NCI-H748 (cell line): ENCODE measurements at regions not wholly inside any gene's neighbourhood (a gene's known extent, or its start where the extent isn't known, plus 50 kb on each side); places are given as distances from the start of the nearest gene placed in this dataset.

Experiments used
- DNase-seq: peaks from one replicate; lab custom pipeline; 2025; ENCODE audit not compliant: unreplicated experiment; lab: John Stamatoyannopoulos, UW

DNA sequence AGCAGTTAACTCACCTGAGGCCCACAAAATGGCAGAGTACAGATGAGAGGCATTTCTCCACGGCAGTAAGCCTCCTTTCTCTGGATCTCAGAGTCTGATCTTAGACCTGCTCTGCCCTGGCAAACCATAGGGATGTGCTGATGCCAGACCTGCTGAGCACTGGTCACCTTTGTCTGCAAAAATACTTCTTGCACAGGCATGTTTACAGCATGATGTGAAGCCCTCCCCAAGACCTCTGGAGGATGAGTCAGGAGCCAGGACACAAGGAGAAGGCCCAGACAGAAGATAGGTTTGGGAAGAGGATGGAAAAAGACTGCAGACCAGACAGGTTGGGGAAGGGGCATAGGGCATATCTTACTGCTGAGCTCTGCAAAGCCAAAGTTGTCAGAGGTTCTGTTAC, 426.6 kb downstream of the PMP22 start:
- no peak for DNase-seq

GRCh38 chr17:14833201-14833785, 431.8 kb downstream of the PMP22 start:
- no peak for DNase-seq

GRCh38 chr17:14831491-14831890, 433.6 kb downstream of the PMP22 start:
- DNase-seq = no peak

GRCh38 chr17:14827396-14827919, 437.7 kb downstream of the PMP22 start:
- DNase-seq = no peak

DNA sequence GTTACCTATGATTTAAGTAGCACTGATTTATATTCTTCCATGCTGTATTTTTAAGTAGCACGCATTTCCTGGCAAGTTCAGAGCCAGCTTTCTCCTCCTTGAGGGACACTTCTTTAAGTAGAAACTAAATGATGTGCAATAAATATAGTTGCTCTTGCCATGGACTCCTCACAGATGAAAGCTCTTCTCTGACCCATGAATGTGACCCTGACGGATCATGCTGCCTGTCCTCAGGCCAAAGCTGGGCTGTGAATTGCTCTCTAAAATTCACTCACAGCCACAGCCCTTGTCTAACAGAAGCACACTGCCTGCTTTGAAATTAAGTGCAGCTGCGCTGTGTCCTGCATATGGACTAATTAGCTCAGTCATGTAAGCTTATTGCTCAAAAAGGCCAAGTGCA, 438.8 kb downstream of the PMP22 start:
- no peak for DNase-seq

DNA sequence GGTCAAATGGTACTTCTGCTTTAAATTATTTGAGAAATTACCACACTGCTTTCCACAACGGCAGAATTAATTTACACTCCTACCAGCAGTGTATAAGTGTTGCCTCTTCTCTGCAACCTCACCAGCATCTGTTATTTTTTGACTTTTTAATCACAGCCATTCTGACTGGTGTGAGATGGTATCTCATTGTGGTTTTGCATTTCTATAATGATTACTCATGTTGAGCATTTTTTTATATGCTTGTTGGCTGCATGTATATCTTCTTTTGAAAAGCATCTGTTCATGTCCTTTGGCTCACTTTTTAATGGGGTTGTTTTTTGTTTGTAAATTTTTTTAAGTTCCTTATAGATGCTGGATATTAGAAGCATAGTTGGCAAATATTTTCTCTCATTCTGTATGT, 446.7 kb downstream of the PMP22 start:
- DNase-seq = no peak

DNA sequence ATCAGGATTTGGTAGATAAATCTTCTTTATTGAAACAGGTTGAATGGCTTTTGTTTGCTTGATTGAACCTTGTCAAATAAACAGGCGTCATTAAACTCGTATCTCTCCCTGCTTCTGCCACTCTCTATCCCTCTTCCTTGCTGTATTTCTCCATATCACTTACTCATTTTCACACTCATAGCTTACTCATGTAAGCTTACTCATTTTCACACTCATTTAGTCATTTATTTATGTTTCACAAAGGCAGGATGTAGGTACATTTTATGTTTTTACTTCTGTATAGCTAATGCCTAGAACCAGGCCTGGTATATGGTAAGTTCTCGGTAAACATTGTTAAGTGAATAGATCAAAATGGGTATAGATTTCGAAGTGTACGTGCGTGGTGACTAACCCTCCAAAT, 450.0 kb downstream of the PMP22 start:
- no peak for DNase-seq

- peak; percentile 48 for DNase-seq
Measured at GRCh38 chr17:14813649-14814370, 451.3 kb downstream of the PMP22 start.

GRCh38 chr17:14808425-14808824, 456.7 kb downstream of the PMP22 start:
- DNase-seq = no peak

- no peak for DNase-seq
Measured at GRCh38 chr17:14805348-14805747, 459.8 kb downstream of the PMP22 start.

DNA sequence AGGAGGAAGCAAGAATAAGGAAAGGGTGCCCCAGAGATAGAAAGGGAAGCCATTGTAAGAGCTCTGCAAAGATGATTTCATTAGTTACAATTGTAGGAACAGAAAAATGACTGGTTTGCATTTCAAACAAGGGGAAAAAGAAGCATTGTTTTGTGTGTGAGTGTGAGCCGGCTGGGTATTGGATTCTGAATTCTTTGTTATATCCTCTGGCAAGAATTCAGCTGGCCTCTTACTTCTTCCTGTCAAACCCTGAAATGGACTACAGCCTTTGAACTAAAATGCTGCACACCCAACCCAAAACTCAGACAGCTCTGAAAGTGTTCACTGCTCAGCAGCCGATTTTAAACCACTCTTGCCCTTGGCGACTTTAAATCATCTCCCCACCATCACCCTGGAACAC, 461.3 kb downstream of the PMP22 start:
- no peak for DNase-seq

GRCh38 chr17:14797801-14798200, 467.3 kb downstream of the PMP22 start:
- DNase-seq = no peak

DNA sequence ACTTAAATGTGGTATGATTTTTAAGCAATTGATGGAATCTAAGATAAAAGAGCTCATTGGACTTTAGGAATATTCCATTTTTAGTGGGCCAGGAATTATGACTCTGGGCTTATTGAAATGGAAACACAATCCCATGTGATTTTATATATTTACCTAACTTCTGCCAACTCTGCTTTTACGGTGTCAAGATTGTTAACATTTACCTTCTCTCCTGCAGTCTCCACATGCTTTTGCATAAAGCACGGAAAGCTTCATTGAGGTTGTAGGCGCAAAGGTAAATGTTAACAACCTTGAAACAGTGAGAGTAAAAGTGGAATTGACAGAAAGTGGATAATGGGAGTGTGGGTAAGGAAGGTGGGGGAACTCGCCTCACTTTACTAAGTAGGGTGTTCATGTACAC, 468.1 kb downstream of the PMP22 start:
- DNase-seq = no peak

DNA sequence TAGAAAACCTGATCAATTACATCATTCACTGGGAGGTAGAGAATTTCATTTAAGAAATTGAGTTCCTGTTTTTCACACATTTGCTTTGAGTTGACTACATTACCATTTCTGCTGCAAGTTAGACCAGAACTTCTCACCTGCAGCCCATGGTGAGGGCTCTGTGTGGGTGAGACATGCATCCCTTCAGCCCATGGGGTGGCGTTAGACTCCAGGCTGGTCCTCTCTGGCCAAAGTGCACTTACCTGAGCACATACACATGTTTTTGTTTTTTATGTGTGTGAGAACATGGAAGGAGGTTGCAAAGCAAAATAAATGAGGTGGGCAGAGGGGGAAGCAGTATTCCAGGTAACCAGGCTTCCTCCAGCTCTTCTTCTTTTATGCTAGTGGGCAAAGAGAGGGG, 470.2 kb downstream of the PMP22 start:
- no peak for DNase-seq

DNA sequence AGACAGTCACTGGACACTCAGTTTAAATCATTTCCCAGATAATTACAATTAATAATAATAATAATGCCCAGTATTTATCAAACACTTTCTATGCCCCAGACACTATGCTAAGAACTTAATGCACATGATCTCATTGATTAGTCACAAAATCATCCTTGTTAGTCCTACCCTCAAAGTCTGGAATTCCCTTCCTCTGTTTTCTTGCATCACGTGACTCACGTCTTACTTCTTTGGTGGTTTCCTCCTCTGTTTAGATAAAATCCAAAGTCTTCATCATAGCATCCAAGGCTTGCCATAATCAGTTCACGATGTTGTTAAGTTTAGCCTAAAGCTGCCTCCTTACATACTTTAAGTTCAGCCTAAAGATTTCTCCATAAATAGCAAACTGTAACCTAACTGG, 471.9 kb downstream of the PMP22 start:
- no peak for DNase-seq

DNA sequence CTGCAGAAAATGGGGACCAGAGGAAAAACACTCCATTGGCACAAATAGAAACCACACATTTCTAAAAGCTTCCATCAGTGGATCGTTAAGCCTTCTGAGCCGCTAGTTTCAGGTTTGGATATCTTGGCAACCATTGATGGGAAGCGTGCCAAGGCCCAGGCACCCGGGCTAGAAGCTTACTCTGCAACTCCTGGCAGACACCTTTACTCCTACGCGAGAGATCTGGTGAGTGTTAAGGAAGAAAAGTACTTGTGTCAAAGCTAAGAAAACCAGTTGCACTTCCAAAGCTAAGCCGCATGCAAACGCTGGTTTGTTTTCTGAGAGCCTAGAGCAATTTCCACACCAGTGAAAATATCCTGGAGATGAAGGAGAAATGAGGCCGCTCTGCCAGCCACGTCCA, 472.4 kb downstream of the PMP22 start:
- DNase-seq = no peak

- no peak for DNase-seq
Measured at GRCh38 chr17:14791221-14791620, 473.9 kb downstream of the PMP22 start.

GRCh38 chr17:14790521-14790920, 474.6 kb downstream of the PMP22 start:
- no peak for DNase-seq

- no peak for DNase-seq
Measured at GRCh38 chr17:14784997-14785696, 480.0 kb downstream of the PMP22 start.

DNA sequence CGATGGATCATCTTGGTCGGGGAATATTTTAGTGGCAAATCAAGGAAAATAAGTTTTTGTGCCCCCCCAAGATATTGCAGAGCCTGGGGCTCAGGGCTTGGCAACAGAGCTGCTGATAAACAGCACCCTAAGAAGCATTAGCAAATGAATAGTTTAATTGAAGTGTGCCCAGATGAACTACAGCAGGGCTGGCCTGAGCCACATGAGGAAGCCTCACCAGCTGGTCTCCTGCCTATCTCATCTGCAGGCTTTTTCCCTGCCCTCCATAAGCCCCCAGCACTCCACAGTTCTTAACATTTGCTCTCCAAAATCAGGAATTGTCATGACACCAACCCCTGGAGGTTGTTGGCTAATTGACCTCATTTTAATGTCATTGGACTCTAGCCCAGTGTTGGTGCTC, 480.2 kb downstream of the HS3ST3B1 start:
- DNase-seq = no peak

- DNase-seq = no peak
Measured at GRCh38 chr17:14780097-14780651, 479.3 kb downstream of the HS3ST3B1 start.

GRCh38 chr17:14779241-14779640, 478.4 kb downstream of the HS3ST3B1 start:
- no peak for DNase-seq
